A549 (cell line): ENCODE measurements at regions not wholly inside any gene's neighbourhood (a gene's known extent, or its start where the extent isn't known, plus 50 kb on each side); places are given as distances from the start of the nearest gene placed in this dataset.

ENCODE experiments used
- CBX2 ChIP-seq: fragments of 200-600 bp; sonication (generic); IDR thresholded peaks from 2 replicates; pipeline ENCODE4 v1.6.1; 2016; ENCODE audit warnings: low read depth, mild to moderate bottlenecking, borderline replicate concordance
- CEBPB ChIP-seq, 2 experiments: fragments of >200 bp in 1 of 2; sonication (Bioruptor Twin) in 1 of 2; formaldehyde crosslinking in 1 of 2; IDR thresholded peaks; 2 replicates each; pipeline ENCODE4 v1.6.1; 2012 to 2016
- CHD2 ChIP-seq: fragments of 150-350 bp; IDR thresholded peaks from 2 replicates; pipeline ENCODE4 v1.6.1; 2014; ENCODE audit warnings: low read length; ENCODE audit not compliant: partially characterized antibody
- CHD4 ChIP-seq: fragments of 200-600 bp; sonication (generic); IDR thresholded peaks from 2 replicates; pipeline ENCODE4 v1.6.1; 2016; ENCODE audit warnings: antibody characterized with exemption, mild to moderate bottlenecking, borderline replicate concordance
- CTCF ChIP-seq: fragments of >200 bp; sonication (Bioruptor Twin); formaldehyde crosslinking; IDR thresholded peaks from 3 replicates; pipeline ENCODE4 v1.5.1; 2016
- MAZ ChIP-seq: fragments of 150-350 bp; IDR thresholded peaks from 2 replicates; pipeline ENCODE4 v1.6.1; 2014; ENCODE audit warnings: antibody characterized with exemption, low read depth, low read length, borderline replicate concordance
- NR3C1 ChIP-seq: fragments of >200 bp; sonication (Bioruptor Twin); formaldehyde crosslinking; IDR thresholded peaks from 3 replicates; pipeline ENCODE4 v1.6.1; 2017
- PBX3 ChIP-seq: IDR thresholded peaks from 2 replicates; pipeline ENCODE4 v1.6.1; 2012
- POLR2A ChIP-seq: IDR thresholded peaks from 2 replicates; pipeline ENCODE4 v1.6.1; 2012; ENCODE audit warnings: mild to moderate bottlenecking, low read length
- REST ChIP-seq: fragments of 200-600 bp; sonication (generic); IDR thresholded peaks from 2 replicates; pipeline ENCODE4 v1.6.1; 2016; ENCODE audit warnings: antibody characterized with exemption, mild to moderate bottlenecking, moderate library complexity
- RNF2 ChIP-seq: fragments of 200-600 bp; sonication (generic); IDR thresholded peaks from 2 replicates; pipeline ENCODE4 v1.6.1; 2016; ENCODE audit warnings: low read depth, mild to moderate bottlenecking, antibody characterized with exemption, moderate library complexity, borderline replicate concordance
- TF ChIP-seq, protein P1 (sequence below): IDR thresholded peaks from 2 replicates; pipeline ENCODE4 v1.6.1; 2012
- TF ChIP-seq, protein P2 (sequence below): IDR thresholded peaks from 2 replicates; pipeline ENCODE4 v1.6.1; 2012; ENCODE audit warnings: low read depth, borderline replicate concordance
- TF ChIP-seq, protein P3 (sequence below): fragments of 250-450 bp; sonication (Bioruptor Pico); IDR thresholded peaks from 2 replicates; pipeline ENCODE4 v1.5.0; 2021; ENCODE audit warnings: mild to moderate bottlenecking, moderate library complexity, borderline replicate concordance

GRCh38 chr6:2381872-2382661 lies 136.7 kb upstream of the GMDS start:
- no peak for TF ChIP-seq POLR2A
- TF ChIP-seq PBX3 = no peak
- TF ChIP-seq RNF2 = no peak
- no peak for TF ChIP-seq NR3C1
- no peak for TF ChIP-seq CTCF
- TF ChIP-seq, protein P1, sequence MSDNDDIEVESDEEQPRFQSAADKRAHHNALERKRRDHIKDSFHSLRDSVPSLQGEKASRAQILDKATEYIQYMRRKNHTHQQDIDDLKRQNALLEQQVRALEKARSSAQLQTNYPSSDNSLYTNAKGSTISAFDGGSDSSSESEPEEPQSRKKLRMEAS = no peak
- TF ChIP-seq, protein P2, sequence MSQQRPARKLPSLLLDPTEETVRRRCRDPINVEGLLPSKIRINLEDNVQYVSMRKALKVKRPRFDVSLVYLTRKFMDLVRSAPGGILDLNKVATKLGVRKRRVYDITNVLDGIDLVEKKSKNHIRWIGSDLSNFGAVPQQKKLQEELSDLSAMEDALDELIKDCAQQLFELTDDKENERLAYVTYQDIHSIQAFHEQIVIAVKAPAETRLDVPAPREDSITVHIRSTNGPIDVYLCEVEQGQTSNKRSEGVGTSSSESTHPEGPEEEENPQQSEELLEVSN = no peak
- no peak for TF ChIP-seq CBX2
- no peak for TF ChIP-seq CHD4
- TF ChIP-seq, protein P3, sequence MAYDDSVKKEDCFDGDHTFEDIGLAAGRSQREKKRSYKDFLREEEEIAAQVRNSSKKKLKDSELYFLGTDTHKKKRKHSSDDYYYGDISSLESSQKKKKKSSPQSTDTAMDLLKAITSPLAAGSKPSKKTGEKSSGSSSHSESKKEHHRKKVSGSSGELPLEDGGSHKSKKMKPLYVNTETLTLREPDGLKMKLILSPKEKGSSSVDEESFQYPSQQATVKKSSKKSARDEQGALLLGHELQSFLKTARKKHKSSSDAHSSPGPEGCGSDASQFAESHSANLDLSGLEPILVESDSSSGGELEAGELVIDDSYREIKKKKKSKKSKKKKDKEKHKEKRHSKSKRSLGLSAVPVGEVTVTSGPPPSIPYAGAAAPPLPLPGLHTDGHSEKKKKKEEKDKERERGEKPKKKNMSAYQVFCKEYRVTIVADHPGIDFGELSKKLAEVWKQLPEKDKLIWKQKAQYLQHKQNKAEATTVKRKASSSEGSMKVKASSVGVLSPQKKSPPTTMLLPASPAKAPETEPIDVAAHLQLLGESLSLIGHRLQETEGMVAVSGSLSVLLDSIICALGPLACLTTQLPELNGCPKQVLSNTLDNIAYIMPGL (CRISPR knock-in tag) = no peak
- no peak for TF ChIP-seq CEBPB (IDR thresholded peaks at IDR 0.05)
- TF ChIP-seq REST = no peak
- TF ChIP-seq MAZ = no peak
- TF ChIP-seq CHD2 = no peak
